DOHH2 (cell line): ENCODE measurements at regions not wholly inside any gene's neighbourhood (a gene's known extent, or its start where the extent isn't known, plus 50 kb on each side); places are given as distances from the start of the nearest gene placed in this dataset.
"Not testable (repeated sequence)": the region's sequence is repeated elsewhere in the genome, so short reads cannot be mapped to it uniquely, and the experiment has no call there.

Experiments
- CTCF ChIP-seq: fragments of 200-600 bp; sonication (generic); IDR thresholded peaks from one replicate; pipeline ENCODE4 v1.5.1; 2014; ENCODE audit warnings: antibody characterized with exemption, mild to moderate bottlenecking, low read depth, low read length; ENCODE audit not compliant: poor library complexity, severe bottlenecking
- EZH2phosphoT487 ChIP-seq: fragments of 200-600 bp; sonication (generic); IDR thresholded peaks from 2 replicates; pipeline ENCODE4 v1.6.1; 2017; ENCODE audit warnings: borderline replicate concordance, mild to moderate bottlenecking, antibody characterized with exemption, low read length, moderate library complexity, mixed read lengths

DNA sequence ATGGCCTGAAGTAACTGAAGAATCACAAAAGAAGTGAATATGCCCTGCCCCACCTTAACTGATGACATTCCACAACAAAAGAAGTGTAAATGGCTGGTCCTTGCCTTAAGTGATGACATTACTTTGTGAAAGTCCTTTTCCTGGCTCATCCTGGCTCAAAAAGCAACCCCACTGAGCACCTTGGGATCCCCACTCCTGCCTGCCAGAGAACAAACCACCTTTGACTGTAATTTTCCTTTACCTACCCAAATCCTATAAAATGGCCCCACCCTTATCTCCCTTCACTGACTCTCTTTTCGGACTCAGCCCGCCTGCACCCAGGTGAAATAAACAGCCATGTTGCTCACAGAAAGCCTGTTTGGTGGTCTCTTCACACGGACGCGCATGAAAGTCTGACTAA, 564.5 kb upstream of the SLITRK6 start:
- not testable (repeated sequence) for TF ChIP-seq CTCF, EZH2phosphoT487
